ENCODE measurements at regions not wholly inside any gene's neighbourhood (a gene's known extent, or its start where the extent isn't known, plus 50 kb on each side); places are given as distances from the start of the nearest gene placed in this dataset.
A peak's percentile ranks its signal among the peaks of the same experiment; 100 is the strongest.
"Not testable (repeated sequence)": the region's sequence is repeated elsewhere in the genome, so short reads cannot be mapped to it uniquely, and the experiment has no call there.

- 87 to 95% (median 92%) methylated on average over 6 of the region's 6 CpGs for WGBS, 5 donors
- no peak for DNase-seq
- TF ChIP-seq CTCF (IDR thresholded peaks at IDR 0.05 in 8 of 11, conservative IDR thresholded peaks at IDR 0.05 in 3 of 11) (no peak), POLR2A (IDR thresholded peaks at IDR 0.05) (no peak), POLR2AphosphoS5 (IDR thresholded peaks at IDR 0.05) (no peak)
Observed at GRCh38 chr6:2598867-2599266, 151.9 kb downstream of the MYLK4 start.

GRCh38 chr6:2597991-2598390 is 152.7 kb downstream of the MYLK4 start:
- Histone ChIP-seq H3K4me3 (no peak overlapping the region), H3K27ac (no peak overlapping the region), H3K27me3 (replicated peaks in 1 of 7) (peaks cover 0 to 14% (median 0%) of the 10 kb centered on the region in 7 donors), H3K4me1 (no peaks in the 10 kb centered on the region), H3K36me3 (no peaks in the 10 kb centered on the region), H3K9me3 (no peaks in the 10 kb centered on the region)
- intact Hi-C loops (cut with DNase I; ENCODE audit: low total_unique reads) = no loop called here
- WGBS, 5 donors = 32 to 38% (median 33%) methylated on average over 4 of the region's 4 CpGs
- DNase-seq = no peak
- no peak for TF ChIP-seq CTCF (IDR thresholded peaks at IDR 0.05 in 8 of 11, conservative IDR thresholded peaks at IDR 0.05 in 3 of 11)
- TF ChIP-seq POLR2AphosphoS5 (IDR thresholded peaks at IDR 0.05) = no peak
- TF ChIP-seq POLR2A (IDR thresholded peaks at IDR 0.05) = no peak

More at GRCh38 chr6:2598867-2599266, 151.9 kb downstream of the MYLK4 start:
- Histone ChIP-seq H3K27ac (no peak overlapping the region), H3K4me1 (no peaks in the 10 kb centered on the region), H3K9me3 (no peaks in the 10 kb centered on the region), H3K36me3 (no peaks in the 10 kb centered on the region), H3K27me3 (replicated peaks in 1 of 7) (peaks cover 0 to 10% (median 0%) of the 10 kb centered on the region in 7 donors), H3K4me3 (no peak overlapping the region)
- intact Hi-C loops (cut with DNase I; ENCODE audit: low total_unique reads) = no loop called here

- 84 to 100% (median 95%) methylated on average over 2 of the region's 2 CpGs for WGBS, 5 donors
- H3K27ac ChIP-seq; intact Hi-C loops (cut with DNase I; ENCODE audit: low total_unique reads): not testable (repeated sequence)
Observed at GRCh38 chr6:2597457-2597856, 153.3 kb downstream of the MYLK4 start.

GRCh38 chr6:2596222-2596621 is 154.5 kb downstream of the MYLK4 start:
- Histone ChIP-seq H3K9me3 (no peaks in the 10 kb centered on the region), H3K36me3 (no peaks in the 10 kb centered on the region), H3K27ac (no peak overlapping the region), H3K27me3 (replicated peaks in 1 of 7) (peaks cover 0 to 22% (median 0%) of the 10 kb centered on the region in 7 donors), H3K4me1 (no peaks in the 10 kb centered on the region), H3K4me3 (no peak overlapping the region)
- DNase-seq = no peak
- TF ChIP-seq POLR2AphosphoS5 (IDR thresholded peaks at IDR 0.05) = no peak
- no peak for TF ChIP-seq POLR2A (IDR thresholded peaks at IDR 0.05)
- peak in 1 of 11 experiments; percentile 11 for TF ChIP-seq CTCF (IDR thresholded peaks at IDR 0.05 in 8 of 11, conservative IDR thresholded peaks at IDR 0.05 in 3 of 11)
- intact Hi-C loops (cut with DNase I; ENCODE audit: low total_unique reads) = no loop called here
- 63 to 100% (median 84%) methylated on average over 1 of the region's 1 CpG; no CpG with 5 or more reads in 1 of the 5 donors for WGBS, 5 donors

More at GRCh38 chr6:2597457-2597856, 153.3 kb downstream of the MYLK4 start:
- H3K27me3 ChIP-seq (replicated peaks in 1 of 7) = peaks cover 0 to 15% (median 0%) of the 10 kb centered on the region in 7 donors
- not testable (repeated sequence) for H3K36me3 ChIP-seq, H3K4me1 ChIP-seq, DNase-seq, H3K4me3 ChIP-seq, H3K9me3 ChIP-seq

GRCh38 chr6:2594868-2595267 is 155.9 kb downstream of the MYLK4 start:
- Histone ChIP-seq H3K4me3 (no peak overlapping the region), H3K4me1 (no peaks in the 10 kb centered on the region), H3K9me3 (no peaks in the 10 kb centered on the region), H3K27me3 (replicated peaks in 1 of 7) (peaks cover 0 to 18% (median 0%) of the 10 kb centered on the region in 7 donors), H3K36me3 (no peaks in the 10 kb centered on the region), H3K27ac (no peak overlapping the region)
- whole genome bisulfite sequencing, 5 donors = 73 to 98% (median 83%) methylated on average over 2 of the region's 2 CpGs
- intact Hi-C loops (cut with DNase I; ENCODE audit: low total_unique reads) = no loop called here
- no peak for DNase-seq
- TF ChIP-seq POLR2A (IDR thresholded peaks at IDR 0.05) (no peak), CTCF (IDR thresholded peaks at IDR 0.05 in 8 of 11, conservative IDR thresholded peaks at IDR 0.05 in 3 of 11) (no peak), POLR2AphosphoS5 (IDR thresholded peaks at IDR 0.05) (no peak)
